Myocyte (in vitro differentiated cells): ENCODE measurements at regions not wholly inside any gene's neighbourhood (a gene's known extent, or its start where the extent isn't known, plus 50 kb on each side); places are given as distances from the start of the nearest gene placed in this dataset.

Source experiments
- DNase-seq: peaks from one replicate; pipeline ENCODE4 v3.0.0-alpha.2; 2012; ENCODE audit warnings: low read depth

- DNase-seq = peak; percentile 25
These were observed 505.4 kb upstream of the FAM241A start for GRCh38 chr4:111639876-111640275.

DNA sequence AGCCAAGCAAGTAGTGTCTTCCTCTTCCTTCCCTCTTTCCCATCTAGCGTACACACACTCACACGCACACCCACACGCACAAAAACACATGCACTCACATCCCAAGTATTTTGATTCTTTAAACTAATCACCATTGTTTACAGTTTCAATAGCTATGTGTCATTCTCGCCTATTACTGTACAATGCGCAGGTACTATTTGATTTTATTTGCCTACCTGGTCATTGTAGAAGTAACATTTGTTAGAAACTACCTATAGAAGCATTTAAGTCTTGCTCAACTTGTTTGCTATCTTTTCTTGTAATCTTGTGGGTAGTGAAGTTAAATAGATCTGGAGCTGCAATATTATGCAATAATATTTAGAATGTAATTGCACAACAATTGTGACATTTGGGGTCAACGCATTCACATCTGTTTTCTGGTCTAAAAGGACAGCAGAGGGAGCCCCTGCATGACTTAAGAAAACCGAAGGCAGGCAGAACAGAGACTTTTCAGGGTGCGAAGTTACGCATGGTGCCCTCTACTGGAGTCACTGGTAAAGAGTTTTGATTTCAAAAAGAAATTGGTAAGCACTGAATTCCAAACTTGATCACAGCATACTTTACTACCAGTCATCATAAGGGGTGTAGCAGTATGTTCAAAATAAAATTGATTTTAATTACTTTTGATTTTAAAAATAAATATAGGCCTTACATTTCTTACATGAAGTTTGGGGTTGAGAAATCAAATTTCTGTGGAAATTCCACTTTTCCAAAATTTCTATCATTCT lies 503.3 kb upstream of the FAM241A start:
- peak; percentile 87 for DNase-seq

- DNase-seq = no peak
These were observed 497.2 kb upstream of the FAM241A start for GRCh38 chr4:111648056-111648455.

- no peak for DNase-seq
These were observed 495.9 kb upstream of the FAM241A start for GRCh38 chr4:111649308-111649707.

DNA sequence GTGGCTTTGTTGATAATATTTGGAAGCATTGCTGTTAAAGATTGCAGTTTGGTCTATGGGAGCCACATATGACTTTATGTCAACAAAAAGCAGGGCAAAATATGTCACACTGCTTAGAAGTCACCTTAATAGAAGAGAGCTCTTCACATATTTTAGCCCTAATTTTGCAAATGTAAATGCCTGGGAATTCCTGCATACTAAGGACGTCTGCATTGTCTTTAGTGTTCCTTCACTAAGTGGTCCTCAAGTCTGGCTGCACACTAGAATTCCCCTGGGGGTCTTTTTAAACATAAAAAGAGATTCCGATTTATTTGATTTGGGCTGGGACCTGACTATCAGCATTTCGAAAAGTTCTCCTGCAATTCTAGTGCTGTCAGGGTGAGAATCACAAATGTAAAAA lies 495.1 kb upstream of the FAM241A start:
- no peak for DNase-seq

DNA sequence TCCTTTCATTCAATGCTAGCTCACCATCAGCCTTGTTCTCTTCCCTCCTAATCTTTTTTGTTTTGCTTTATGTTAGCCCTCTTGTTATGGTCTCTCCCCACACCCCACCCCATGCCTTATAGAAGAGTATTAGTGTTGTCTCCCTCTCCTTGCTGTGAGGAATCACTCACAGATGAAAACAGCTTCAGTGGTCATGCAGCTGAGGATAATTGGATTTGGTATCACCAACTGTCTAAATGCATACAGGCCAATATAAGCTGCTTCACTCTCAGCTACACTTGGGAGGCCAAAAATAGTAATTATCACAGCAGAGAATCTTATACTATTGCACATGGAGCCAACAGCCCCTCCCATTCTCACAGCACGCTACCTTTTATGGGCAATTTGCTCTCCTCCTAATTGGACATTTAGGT lies 494.6 kb upstream of the FAM241A start:
- DNase-seq = no peak

- DNase-seq = peak; percentile 8
These were observed 493.0 kb upstream of the FAM241A start for GRCh38 chr4:111652236-111652635.

DNA sequence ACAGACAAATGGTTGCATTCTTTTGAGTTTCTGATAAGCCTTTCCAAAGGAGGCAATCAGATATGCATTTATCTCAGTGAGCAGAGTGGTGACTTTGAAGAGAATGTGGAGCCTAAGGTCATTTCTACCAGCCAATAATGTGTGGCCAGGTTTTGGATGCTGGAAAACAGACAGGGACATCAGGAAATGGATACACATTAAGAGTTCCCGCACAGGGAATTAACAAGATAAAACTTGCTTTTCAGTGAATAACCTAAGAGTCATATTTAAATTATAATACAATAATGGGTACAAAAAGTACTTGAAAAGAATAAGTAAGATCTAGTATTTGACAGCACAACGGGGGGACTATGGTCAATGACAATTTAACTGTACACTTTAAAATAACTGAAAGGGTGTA lies 492.3 kb upstream of the FAM241A start:
- no peak for DNase-seq

DNA sequence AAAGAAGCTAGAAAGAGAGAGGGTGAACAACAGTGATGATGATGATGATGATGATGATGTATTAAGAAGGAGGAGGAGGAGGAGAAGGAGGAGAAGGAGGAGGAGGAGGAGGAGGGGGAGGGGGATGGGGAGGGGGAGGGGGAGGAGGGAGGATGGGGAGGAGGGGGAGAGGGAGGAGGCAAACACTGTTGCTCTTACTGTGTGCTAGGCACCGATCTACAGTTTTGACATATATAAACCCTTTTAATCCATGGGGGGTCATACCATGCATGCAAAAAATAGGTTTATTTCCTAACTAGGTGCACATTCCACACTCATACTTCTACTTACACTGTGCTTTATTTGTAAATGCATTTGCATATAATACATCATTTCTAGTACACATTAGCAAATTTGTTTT lies 482.8 kb upstream of the FAM241A start:
- DNase-seq = no peak

DNA sequence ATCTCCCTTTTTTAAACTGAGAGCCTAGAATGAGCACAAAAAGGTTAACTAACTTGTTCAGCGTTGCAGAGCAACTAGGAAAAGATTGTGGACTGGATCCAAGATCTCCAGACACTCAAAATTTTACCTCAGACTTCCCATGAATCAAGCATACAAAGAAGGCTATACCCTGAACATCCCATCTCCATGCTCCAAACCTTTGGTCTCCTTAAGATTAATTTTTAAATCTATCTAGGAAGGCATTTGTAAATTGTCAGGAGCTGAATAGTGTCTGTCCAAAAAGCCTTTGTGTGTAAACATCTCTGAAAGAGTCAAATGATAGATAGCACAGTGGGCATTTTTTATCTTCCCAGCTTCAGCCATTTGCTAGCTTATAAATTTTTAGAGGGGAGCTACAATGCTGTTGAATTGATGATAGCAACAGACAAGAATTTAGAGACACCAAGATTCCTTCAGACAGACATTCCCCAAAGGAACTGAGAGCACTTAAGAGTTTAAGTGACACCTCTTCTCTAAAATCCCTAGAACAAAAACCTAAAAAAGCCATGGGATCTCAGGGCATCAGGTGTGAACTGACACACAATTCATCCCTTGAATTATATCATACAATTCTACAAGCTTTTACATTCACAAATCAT lies 480.8 kb upstream of the FAM241A start:
- no peak for DNase-seq

GRCh38 chr4:111666826-111667360 lies 478.4 kb upstream of the FAM241A start:
- DNase-seq = no peak

- no peak for DNase-seq
These were observed 473.5 kb upstream of the FAM241A start for GRCh38 chr4:111671756-111672155.

DNA sequence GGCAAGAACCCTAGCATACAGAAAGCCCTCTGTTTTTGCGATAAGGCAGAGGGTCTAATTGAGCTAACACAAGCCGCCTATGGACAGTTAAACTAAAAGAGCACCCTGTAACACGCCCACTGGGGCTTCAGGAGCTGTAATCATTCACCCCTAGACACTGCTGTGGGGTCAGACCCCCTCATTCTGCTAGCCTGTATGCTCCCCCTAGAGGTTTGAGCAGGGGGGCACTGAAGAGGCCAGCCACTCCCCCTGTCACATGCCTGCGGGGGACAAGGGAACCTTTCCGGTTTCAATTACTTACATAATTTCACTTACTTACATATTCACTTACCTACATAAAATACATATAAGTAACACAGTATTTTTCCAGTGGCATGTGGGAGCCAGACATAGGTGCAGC lies 469.5 kb upstream of the FAM241A start:
- no peak for DNase-seq

GRCh38 chr4:111676533-111676932 lies 468.7 kb upstream of the FAM241A start:
- no peak for DNase-seq

GRCh38 chr4:111678479-111678878 lies 466.8 kb upstream of the FAM241A start:
- DNase-seq = no peak

DNA sequence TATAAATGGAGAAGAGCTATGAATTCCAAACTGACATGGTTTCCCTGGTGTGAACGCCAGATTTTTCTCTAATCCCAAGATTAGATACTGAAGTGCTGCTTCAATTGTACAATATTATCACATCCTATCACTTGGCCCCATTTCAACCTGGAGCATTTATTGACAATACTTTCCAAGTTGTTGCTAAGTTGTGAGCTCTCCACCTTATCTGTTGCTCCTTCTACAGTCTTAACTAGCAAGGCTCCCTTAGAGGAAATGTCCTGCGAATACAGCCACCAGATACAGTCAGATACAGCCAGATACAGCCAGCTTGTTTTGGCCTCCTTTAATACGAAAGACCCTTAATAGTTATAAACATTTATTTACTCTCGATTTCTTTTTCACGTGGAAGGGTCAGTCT lies 466.3 kb upstream of the FAM241A start:
- DNase-seq = no peak

GRCh38 chr4:111681270-111681669 lies 464.0 kb upstream of the FAM241A start:
- DNase-seq = no peak

DNA sequence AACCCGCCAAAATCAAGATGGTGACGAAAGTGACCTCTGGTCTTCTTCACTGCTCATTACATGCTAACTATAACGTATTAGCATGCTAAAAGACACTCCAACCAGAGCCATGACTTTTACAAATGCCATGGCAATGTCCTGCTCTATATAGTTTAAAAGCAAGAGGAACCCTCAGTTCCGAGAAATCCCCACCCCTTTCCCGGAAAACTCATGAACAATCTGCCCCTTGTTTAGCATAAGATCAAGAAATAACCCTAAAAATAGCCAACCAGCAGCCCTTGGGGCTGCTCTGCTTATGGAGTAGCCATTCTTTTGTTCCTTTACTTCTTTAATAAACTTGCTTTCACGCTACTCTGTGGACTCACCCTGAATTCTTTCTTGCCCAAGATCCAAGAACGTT lies 463.5 kb upstream of the FAM241A start:
- no peak for DNase-seq

- DNase-seq = no peak
These were observed 460.0 kb upstream of the FAM241A start for GRCh38 chr4:111685205-111685604.

DNA sequence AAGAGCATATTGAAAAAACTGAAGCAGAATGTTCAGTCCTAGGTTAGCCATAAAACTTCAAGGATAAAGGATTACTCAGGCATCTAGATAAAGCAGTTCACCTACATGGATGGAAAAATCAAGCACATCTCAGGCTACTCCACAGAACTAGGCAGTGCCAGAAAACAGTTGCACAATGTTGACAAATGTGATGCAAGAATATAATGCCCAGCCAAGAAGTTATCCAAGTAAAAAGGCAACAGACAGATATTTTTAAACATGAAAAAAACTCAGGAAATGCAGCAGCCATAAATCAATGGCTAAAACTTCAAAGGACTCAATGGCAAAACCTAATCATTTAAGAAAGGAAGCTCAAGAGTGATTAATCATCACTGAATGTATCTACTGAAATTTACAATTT lies 456.0 kb upstream of the FAM241A start:
- peak; percentile 13 for DNase-seq

GRCh38 chr4:111689731-111690130 lies 455.5 kb upstream of the FAM241A start:
- DNase-seq = no peak

- no peak for DNase-seq
These were observed 451.5 kb upstream of the FAM241A start for GRCh38 chr4:111693758-111694157.

GRCh38 chr4:111695677-111696076 lies 449.6 kb upstream of the FAM241A start:
- no peak for DNase-seq
